ENCODE measurements at regions not wholly inside any gene's neighbourhood (a gene's known extent, or its start where the extent isn't known, plus 50 kb on each side); places are given as distances from the start of the nearest gene placed in this dataset.

DNA sequence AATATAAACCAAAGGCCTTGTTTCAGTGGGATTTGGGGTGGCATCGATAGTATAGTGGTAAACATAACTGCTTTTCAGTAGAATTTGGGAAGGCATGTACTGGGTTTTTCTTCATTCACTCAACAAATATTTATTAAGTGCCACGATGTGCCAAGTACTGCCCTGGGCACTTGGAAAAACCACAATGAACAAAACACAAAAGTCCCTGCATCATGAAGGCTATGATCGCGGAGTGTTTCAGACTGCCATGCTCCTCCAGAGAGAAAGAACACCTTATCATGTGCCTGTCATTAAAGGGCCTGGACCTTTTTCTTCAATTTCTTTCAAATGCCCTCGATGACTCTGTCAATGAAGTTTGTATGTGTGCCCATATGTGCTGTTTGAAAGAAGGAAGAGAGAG, 59.2 kb upstream of the CEP85L start:
- H3K4me2 ChIP-seq (ENCODE audit: low read length): peak overlapping the region; percentile 99; the same call in 1 of the 2 replicates
- H4K20me1 ChIP-seq (ENCODE audit: insufficient read depth, low read length): no peaks in the 10 kb centered on the region
- H3K4me3 ChIP-seq (ENCODE audit: low read depth, low read length, poor library complexity, severe bottlenecking): peak overlapping the region; percentile 76
- H2AFZ ChIP-seq (ENCODE audit: low read length): no peak overlapping the region
- TF ChIP-seq, protein P1, sequence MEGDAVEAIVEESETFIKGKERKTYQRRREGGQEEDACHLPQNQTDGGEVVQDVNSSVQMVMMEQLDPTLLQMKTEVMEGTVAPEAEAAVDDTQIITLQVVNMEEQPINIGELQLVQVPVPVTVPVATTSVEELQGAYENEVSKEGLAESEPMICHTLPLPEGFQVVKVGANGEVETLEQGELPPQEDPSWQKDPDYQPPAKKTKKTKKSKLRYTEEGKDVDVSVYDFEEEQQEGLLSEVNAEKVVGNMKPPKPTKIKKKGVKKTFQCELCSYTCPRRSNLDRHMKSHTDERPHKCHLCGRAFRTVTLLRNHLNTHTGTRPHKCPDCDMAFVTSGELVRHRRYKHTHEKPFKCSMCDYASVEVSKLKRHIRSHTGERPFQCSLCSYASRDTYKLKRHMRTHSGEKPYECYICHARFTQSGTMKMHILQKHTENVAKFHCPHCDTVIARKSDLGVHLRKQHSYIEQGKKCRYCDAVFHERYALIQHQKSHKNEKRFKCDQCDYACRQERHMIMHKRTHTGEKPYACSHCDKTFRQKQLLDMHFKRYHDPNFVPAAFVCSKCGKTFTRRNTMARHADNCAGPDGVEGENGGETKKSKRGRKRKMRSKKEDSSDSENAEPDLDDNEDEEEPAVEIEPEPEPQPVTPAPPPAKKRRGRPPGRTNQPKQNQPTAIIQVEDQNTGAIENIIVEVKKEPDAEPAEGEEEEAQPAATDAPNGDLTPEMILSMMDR (IDR thresholded peaks at IDR 0.05; ENCODE audit: low read length): no peak
- no peak for TF ChIP-seq EZH2 (IDR thresholded peaks at IDR 0.05; ENCODE audit: borderline replicate concordance, low read length)
- H3K27ac ChIP-seq (ENCODE audit: low read depth, low read length, poor library complexity, severe bottlenecking): peak overlapping the region; percentile 42
- H3K79me2 ChIP-seq (ENCODE audit: insufficient read depth, low read length): no peaks in the 10 kb centered on the region
- no peaks in the 10 kb centered on the region for H3F3A ChIP-seq (ENCODE audit: insufficient read depth, low read length)
- peak overlapping the region; percentile 81; the same call in 1 of the 2 replicates for H3K9ac ChIP-seq (ENCODE audit: low read length)
- no peaks in the 10 kb centered on the region for H3K36me3 ChIP-seq (ENCODE audit: insufficient read depth, low read length)
- peaks cover 48% of the 10 kb centered on the region for H3K4me1 ChIP-seq (ENCODE audit: insufficient read depth, low read length, severe bottlenecking)
- no peaks in the 10 kb centered on the region for H3K9me3 ChIP-seq (ENCODE audit: low read length)
- H3K27me3 ChIP-seq (ENCODE audit: insufficient read depth, low read length): no peaks in the 10 kb centered on the region
- H3K9me2 ChIP-seq (ENCODE audit: low read depth, low read length): no peaks in the 10 kb centered on the region

DNA sequence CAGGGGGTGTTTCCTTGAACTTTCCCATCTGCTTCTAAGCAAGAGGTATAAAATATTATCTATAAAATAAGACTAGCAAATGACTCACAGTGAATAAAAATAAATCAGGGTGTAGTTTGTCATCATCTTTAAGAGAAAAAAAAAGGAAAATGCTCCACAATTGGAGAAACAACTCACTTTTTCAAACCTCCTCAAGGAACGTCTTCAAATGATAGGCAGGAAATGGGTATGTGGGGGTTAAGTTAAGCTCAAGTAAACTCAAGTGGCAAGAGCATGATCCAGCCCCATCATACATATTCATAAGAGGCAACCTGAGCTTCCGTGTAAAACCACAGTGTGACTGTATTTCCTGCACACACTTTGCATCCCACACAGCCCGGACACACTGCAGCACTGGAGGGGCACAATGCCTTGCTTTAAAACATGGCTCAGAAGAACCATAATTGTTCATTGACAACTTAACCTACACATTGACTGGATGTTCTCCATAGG, 58.5 kb upstream of the CEP85L start:
- Histone ChIP-seq H3K9ac (ENCODE audit: low read length) (peak overlapping the region; percentile 81), H2AFZ (ENCODE audit: low read length) (peak overlapping the region; percentile 68; the same call in 1 of the 2 replicates), H3K4me3 (ENCODE audit: low read depth, low read length, poor library complexity, severe bottlenecking) (peak overlapping the region; percentile 76), H3F3A (ENCODE audit: insufficient read depth, low read length) (no peaks in the 10 kb centered on the region), H4K20me1 (ENCODE audit: insufficient read depth, low read length) (no peaks in the 10 kb centered on the region), H3K27me3 (ENCODE audit: insufficient read depth, low read length) (no peaks in the 10 kb centered on the region), H3K27ac (ENCODE audit: low read depth, low read length, poor library complexity, severe bottlenecking) (peak overlapping the region; percentile 70), H3K4me1 (ENCODE audit: insufficient read depth, low read length, severe bottlenecking) (peaks cover 55% of the 10 kb centered on the region), H3K4me2 (ENCODE audit: low read length) (peak overlapping the region; percentile 99), H3K79me2 (ENCODE audit: insufficient read depth, low read length) (no peaks in the 10 kb centered on the region), H3K9me3 (ENCODE audit: low read length) (no peaks in the 10 kb centered on the region), H3K9me2 (ENCODE audit: low read depth, low read length) (no peaks in the 10 kb centered on the region), H3K36me3 (ENCODE audit: insufficient read depth, low read length) (no peaks in the 10 kb centered on the region)
- TF ChIP-seq, protein P1 (IDR thresholded peaks at IDR 0.05; ENCODE audit: low read length): no peak
- no peak for TF ChIP-seq EZH2 (IDR thresholded peaks at IDR 0.05; ENCODE audit: borderline replicate concordance, low read length)

DNA sequence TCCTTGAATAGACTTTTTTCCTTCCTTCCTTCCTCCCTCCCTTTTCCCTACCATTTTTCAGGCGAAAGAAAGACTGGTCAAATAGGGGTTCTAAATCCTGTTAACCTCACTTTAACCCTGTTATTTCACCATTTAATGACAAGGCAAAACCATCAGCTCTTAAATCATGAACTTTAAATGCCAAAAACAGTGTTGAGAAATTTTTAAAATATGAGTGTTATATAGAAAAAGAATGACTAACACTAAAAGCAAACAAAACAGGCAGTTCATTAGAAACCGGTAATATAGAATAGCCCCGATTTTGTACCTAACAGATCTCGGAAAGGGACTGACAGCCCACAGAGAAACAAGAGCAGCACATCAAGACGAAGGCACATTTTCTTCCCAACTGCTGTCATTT, 57.4 kb upstream of the CEP85L start:
- H3K4me1 ChIP-seq (ENCODE audit: insufficient read depth, low read length, severe bottlenecking): peaks cover 65% of the 10 kb centered on the region
- H3K36me3 ChIP-seq (ENCODE audit: insufficient read depth, low read length): no peaks in the 10 kb centered on the region

More for the DNA sequence above, 57.4 kb upstream of the CEP85L start:
- peak overlapping the region; percentile 70 for H3K27ac ChIP-seq (ENCODE audit: low read depth, low read length, poor library complexity, severe bottlenecking)
- peak overlapping the region; percentile 99 for H3K4me2 ChIP-seq (ENCODE audit: low read length)
- H3F3A ChIP-seq (ENCODE audit: insufficient read depth, low read length): no peaks in the 10 kb centered on the region
- H3K9me2 ChIP-seq (ENCODE audit: low read depth, low read length): no peaks in the 10 kb centered on the region
- H4K20me1 ChIP-seq (ENCODE audit: insufficient read depth, low read length): no peaks in the 10 kb centered on the region
- no peak for TF ChIP-seq EZH2 (IDR thresholded peaks at IDR 0.05; ENCODE audit: borderline replicate concordance, low read length)
- TF ChIP-seq, protein P1 (IDR thresholded peaks at IDR 0.05; ENCODE audit: low read length): no peak
- no peaks in the 10 kb centered on the region for H3K27me3 ChIP-seq (ENCODE audit: insufficient read depth, low read length)
- peak overlapping the region; percentile 68; the same call in 1 of the 2 replicates for H2AFZ ChIP-seq (ENCODE audit: low read length)
- H3K9me3 ChIP-seq (ENCODE audit: low read length): no peaks in the 10 kb centered on the region
- H3K79me2 ChIP-seq (ENCODE audit: insufficient read depth, low read length): no peaks in the 10 kb centered on the region
- H3K4me3 ChIP-seq (ENCODE audit: low read depth, low read length, poor library complexity, severe bottlenecking): peak overlapping the region; percentile 76
- H3K9ac ChIP-seq (ENCODE audit: low read length): peak overlapping the region; percentile 81

Data from OCI-LY1 (cell line).